Nephron progenitor cell (in vitro differentiated cells): ENCODE measurements at regions not wholly inside any gene's neighbourhood (a gene's known extent, or its start where the extent isn't known, plus 50 kb on each side); places are given as distances from the start of the nearest gene placed in this dataset.

Source experiments
- DNase-seq: peaks from one replicate; pipeline ENCODE4 v3.0.0; 2021
- H3K27ac Mint-ChIP-seq: 2 replicates; pipeline ENCODE4 v1.8.0; 2021; ENCODE audit warnings: mild to moderate bottlenecking, moderate library complexity, mixed read lengths
- H3K27me3 Mint-ChIP-seq: 2 replicates; pipeline ENCODE4 v1.8.0; 2021; ENCODE audit warnings: mild to moderate bottlenecking, low read depth, mixed read lengths; ENCODE audit not compliant: poor library complexity
- H3K36me3 Mint-ChIP-seq: 2 replicates; pipeline ENCODE4 v1.8.0; 2021; ENCODE audit warnings: low read depth, mixed read lengths
- H3K4me1 Mint-ChIP-seq: 2 replicates; pipeline ENCODE4 v1.8.0; 2021; ENCODE audit warnings: mixed read lengths
- H3K4me3 Mint-ChIP-seq: 2 replicates; pipeline ENCODE4 v1.8.0; 2021; ENCODE audit warnings: mild to moderate bottlenecking, moderate library complexity, mixed read lengths
- H3K9me3 Mint-ChIP-seq: 2 replicates; pipeline ENCODE4 v1.8.0; 2021; ENCODE audit warnings: mild to moderate bottlenecking, moderate library complexity, mixed read lengths
- CTCF ChIP-seq: fragments of 200-600 bp; sonication (generic); IDR thresholded peaks from 2 replicates; pipeline ENCODE4 v1.5.0; 2021; ENCODE audit warnings: antibody characterized with exemption

GRCh38 chr2:59538398-59538911 is 1015.0 kb downstream of the BCL11A start:
- no peak for DNase-seq
- H3K27ac Mint-ChIP-seq, result no peak overlapping the region
- TF ChIP-seq CTCF, result no peak
- no peaks in the 10 kb centered on the region for H3K9me3 Mint-ChIP-seq
- H3K36me3 Mint-ChIP-seq, result no peaks in the 10 kb centered on the region
- no peak overlapping the region for H3K4me3 Mint-ChIP-seq
- peaks cover 8% of the 10 kb centered on the region for H3K27me3 Mint-ChIP-seq
- H3K4me1 Mint-ChIP-seq, result no peaks in the 10 kb centered on the region

GRCh38 chr2:59532808-59533207 is 1020.6 kb downstream of the BCL11A start:
- H3K36me3 Mint-ChIP-seq, result no peaks in the 10 kb centered on the region
- no peak overlapping the region for H3K4me3 Mint-ChIP-seq
- DNase-seq, result no peak
- H3K27ac Mint-ChIP-seq, result no peak overlapping the region
- H3K9me3 Mint-ChIP-seq, result no peaks in the 10 kb centered on the region
- H3K27me3 Mint-ChIP-seq, result peaks cover 4% of the 10 kb centered on the region
- H3K4me1 Mint-ChIP-seq, result peaks cover 9% of the 10 kb centered on the region
- no peak for TF ChIP-seq CTCF

GRCh38 chr2:59530258-59530657 is 1023.2 kb downstream of the BCL11A start:
- DNase-seq, result no peak
- Mint-ChIP-seq H3K9me3 (peaks cover 3% of the 10 kb centered on the region), H3K4me3 (no peak overlapping the region), H3K4me1 (peaks cover 9% of the 10 kb centered on the region), H3K27ac (no peak overlapping the region), H3K27me3 (peaks cover 8% of the 10 kb centered on the region), H3K36me3 (no peaks in the 10 kb centered on the region)
- TF ChIP-seq CTCF, result no peak

- Mint-ChIP-seq H3K9me3 (peaks cover 3% of the 10 kb centered on the region), H3K36me3 (no peaks in the 10 kb centered on the region), H3K4me1 (peaks cover 9% of the 10 kb centered on the region), H3K27me3 (peaks cover 8% of the 10 kb centered on the region), H3K4me3 (no peak overlapping the region), H3K27ac (no peak overlapping the region)
- TF ChIP-seq CTCF, result no peak
- DNase-seq, result no peak
Observed at GRCh38 chr2:59529726-59530125, 1023.7 kb downstream of the BCL11A start.

- Mint-ChIP-seq H3K4me3 (no peak overlapping the region), H3K4me1 (peaks cover 9% of the 10 kb centered on the region), H3K36me3 (no peaks in the 10 kb centered on the region), H3K27ac (no peak overlapping the region), H3K9me3 (peaks cover 3% of the 10 kb centered on the region), H3K27me3 (peaks cover 8% of the 10 kb centered on the region)
- no peak for DNase-seq
- no peak for TF ChIP-seq CTCF
Observed at GRCh38 chr2:59528525-59528924, 1024.9 kb downstream of the BCL11A start.

GRCh38 chr2:59502981-59503380 is 1050.5 kb downstream of the BCL11A start:
- Mint-ChIP-seq H3K27me3 (peaks cover 5% of the 10 kb centered on the region), H3K36me3 (peaks cover 6% of the 10 kb centered on the region), H3K9me3 (peaks cover 9% of the 10 kb centered on the region), H3K4me3 (no peak overlapping the region), H3K4me1 (no peaks in the 10 kb centered on the region), H3K27ac (no peak overlapping the region)
- DNase-seq, result no peak
- TF ChIP-seq CTCF, result no peak
